Astrocyte of the cerebellum (primary cell): ENCODE measurements at regions not wholly inside any gene's neighbourhood (a gene's known extent, or its start where the extent isn't known, plus 50 kb on each side); places are given as distances from the start of the nearest gene placed in this dataset.

ENCODE experiments used
- DNase-seq: peaks from one replicate; pipeline ENCODE4 v3.0.0-alpha.2; 2011; ENCODE audit warnings: low read depth
- H3K4me3 ChIP-seq: 2 replicates; pipeline ENCODE4 v1.5.1; 2011; ENCODE audit warnings: mild to moderate bottlenecking, low read depth, low read length, moderate library complexity
- CTCF ChIP-seq: IDR thresholded peaks from 2 replicates; pipeline ENCODE4 v1.5.1; 2012; ENCODE audit warnings: low read length, low read depth, moderate library complexity, mild to moderate bottlenecking; ENCODE audit errors: missing control alignments
- in situ Hi-C: cut with HindIII; loops from 2 replicates; pipeline ENCODE4 v1.10.0; 2017; ENCODE audit warnings: low sequenced_read_pairs

DNA sequence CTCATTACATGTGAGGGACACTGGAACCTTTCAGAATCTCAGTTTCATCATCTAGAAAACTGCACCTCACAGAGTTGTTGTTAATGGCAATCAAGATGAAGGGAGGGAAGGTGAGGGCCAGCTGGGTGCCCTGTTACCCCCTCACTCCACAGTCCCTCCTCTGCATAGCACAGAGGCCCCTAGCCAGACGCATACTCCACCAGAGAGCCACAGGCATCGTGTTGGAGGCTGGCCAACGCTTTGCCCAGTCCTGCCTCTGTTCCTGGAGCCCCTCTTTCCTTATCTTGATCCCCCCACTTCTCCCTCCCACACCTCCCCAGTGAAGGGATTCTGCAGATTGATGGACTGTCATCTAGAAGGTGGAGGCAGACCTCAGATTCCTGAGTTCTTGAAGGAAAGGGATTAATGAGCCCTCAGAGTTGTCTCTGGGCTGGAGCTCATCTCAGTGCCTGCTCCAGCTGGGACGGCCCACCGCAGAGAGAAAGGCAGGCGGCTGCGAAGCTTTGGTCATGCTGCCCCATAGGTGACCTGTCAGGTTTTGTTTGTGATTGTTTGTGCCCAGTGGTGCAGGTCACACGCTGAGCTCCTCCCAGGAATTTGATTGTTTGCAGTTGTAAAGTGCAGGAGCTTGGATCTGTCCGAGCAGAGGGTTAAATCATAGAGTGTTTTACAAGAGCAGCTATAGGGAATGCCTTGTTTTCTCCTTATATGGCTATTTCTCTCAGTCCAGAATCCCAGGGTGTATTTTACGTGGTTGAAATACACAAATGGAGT, 487.3 kb downstream of the CCDC171 start:
- no peak for TF ChIP-seq CTCF
- peak; percentile 90 for DNase-seq
- H3K4me3 ChIP-seq = no peak overlapping the region
- in situ Hi-C loops = no loop called here

GRCh38 chr9:16043756-16044578, 491.1 kb downstream of the CCDC171 start:
- H3K4me3 ChIP-seq = no peak overlapping the region
- TF ChIP-seq CTCF = no peak
- no peak for DNase-seq
- in situ Hi-C loops = no loop called here

GRCh38 chr9:16044579-16044881, 491.7 kb downstream of the CCDC171 start:
- in situ Hi-C loops = no loop called here
- DNase-seq = no peak
- no peak for TF ChIP-seq CTCF
- no peak overlapping the region for H3K4me3 ChIP-seq

- no peak for TF ChIP-seq CTCF
- no peak for DNase-seq
- H3K4me3 ChIP-seq = no peak overlapping the region
- in situ Hi-C loops = no loop called here
These were observed 492.9 kb downstream of the CCDC171 start for GRCh38 chr9:16045651-16046280.

GRCh38 chr9:16046713-16047112, 493.9 kb downstream of the CCDC171 start:
- H3K4me3 ChIP-seq = no peak overlapping the region
- TF ChIP-seq CTCF = no peak
- DNase-seq = no peak
- in situ Hi-C loops = no loop called here

DNA sequence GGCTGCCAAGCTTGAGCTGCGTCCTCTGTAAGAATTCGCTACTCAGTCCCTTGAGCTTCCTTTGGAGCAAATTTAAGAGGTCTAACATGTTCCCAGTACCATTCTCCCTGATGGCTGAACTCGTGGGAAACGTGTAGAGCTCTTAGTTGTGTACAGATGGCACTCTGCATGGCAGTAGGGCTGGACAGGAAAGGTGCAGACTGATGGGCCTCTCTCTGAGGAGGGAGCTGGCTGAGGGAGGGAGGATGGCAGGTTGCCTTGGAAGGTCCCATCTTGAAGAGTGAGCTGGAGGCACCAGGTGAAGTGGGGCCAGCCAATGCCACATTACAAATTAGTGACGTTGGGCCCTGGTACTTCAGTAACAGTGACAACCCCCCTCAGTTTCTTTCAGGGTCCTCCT, 495.3 kb downstream of the CCDC171 start:
- TF ChIP-seq CTCF = no peak
- H3K4me3 ChIP-seq = no peak overlapping the region
- in situ Hi-C loops = no loop called here
- no peak for DNase-seq
